Tibial nerve (tissue), 4 donors: ENCODE measurements at regions not wholly inside any gene's neighbourhood (a gene's known extent, or its start where the extent isn't known, plus 50 kb on each side); places are given as distances from the start of the nearest gene placed in this dataset.

Experiments used
- CTCF ChIP-seq, 5 experiments: fragments of 200-600 bp in 3 of 5; fragments of 450-650 bp in 2 of 5; sonication (generic) in 3 of 5; IDR thresholded peaks; one replicate each; pipeline ENCODE4 v1.5.1; 2016 to 2019; ENCODE audit warnings: antibody characterized with exemption in 5 of 5, mild to moderate bottlenecking in 3 of 5, moderate library complexity in 2 of 5
- EP300 ChIP-seq, 2 donors: sonication (generic); formaldehyde crosslinking; IDR thresholded peaks; one replicate each; pipeline ENCODE4 v1.6.1; 2017; ENCODE audit warnings: antibody characterized with exemption in 2 of 2, mild to moderate bottlenecking in 1 of 2
- POLR2A ChIP-seq, 2 donors: fragments of 450-650 bp; IDR thresholded peaks; one replicate each; pipeline ENCODE4 v1.6.1; 2017; ENCODE audit warnings: antibody characterized with exemption in 2 of 2, mild to moderate bottlenecking in 2 of 2, moderate library complexity in 2 of 2

- TF ChIP-seq CTCF (IDR thresholded peaks at IDR 0.05), result no peak
- no peak for TF ChIP-seq EP300 (IDR thresholded peaks at IDR 0.05)
- no peak for TF ChIP-seq POLR2A (IDR thresholded peaks at IDR 0.05)
Measured at GRCh38 chr14:26729851-26730250, 132.0 kb upstream of the NOVA1 start.
